GM23248 (cell line): ENCODE measurements at regions not wholly inside any gene's neighbourhood (a gene's known extent, or its start where the extent isn't known, plus 50 kb on each side); places are given as distances from the start of the nearest gene placed in this dataset.
"Not testable (repeated sequence)": the region's sequence is repeated elsewhere in the genome, so short reads cannot be mapped to it uniquely, and the experiment has no call there.

Experiments
- DNase-seq: peaks from one replicate; pipeline ENCODE4 v3.0.0-alpha.2; 2015
- H2AFZ ChIP-seq: fragments of 200-600 bp; sonication (generic); 2 replicates; pipeline ENCODE4 v1.6.1; 2016; ENCODE audit warnings: antibody characterized with exemption
- H3F3A ChIP-seq: fragments of 200-600 bp; sonication (generic); 2 replicates; pipeline ENCODE4 v1.6.1; 2016; ENCODE audit warnings: mild to moderate bottlenecking, antibody characterized with exemption, mixed run types; ENCODE audit not compliant: insufficient read depth
- H3K27ac ChIP-seq: fragments of 200-600 bp; sonication (generic); 2 replicates; pipeline ENCODE4 v1.5.1; 2016; ENCODE audit warnings: mild to moderate bottlenecking
- H3K27me3 ChIP-seq: fragments of 200-600 bp; sonication (generic); replicated peaks from 2 replicates; pipeline ENCODE4 v1.6.1; 2016; ENCODE audit warnings: mild to moderate bottlenecking; ENCODE audit not compliant: insufficient read depth
- H3K36me3 ChIP-seq: fragments of 200-600 bp; sonication (generic); 2 replicates; pipeline ENCODE4 v1.6.1; 2016; ENCODE audit warnings: low read depth, mild to moderate bottlenecking
- H3K4me1 ChIP-seq: fragments of 200-600 bp; sonication (generic); 2 replicates; pipeline ENCODE4 v1.6.1; 2016; ENCODE audit warnings: mild to moderate bottlenecking; ENCODE audit not compliant: insufficient read depth
- H3K4me2 ChIP-seq: fragments of 200-600 bp; sonication (generic); one replicate; pipeline ENCODE4 v1.6.1; 2016; ENCODE audit warnings: mild to moderate bottlenecking; ENCODE audit not compliant: unreplicated experiment
- H3K4me3 ChIP-seq: fragments of 200-600 bp; sonication (generic); 2 replicates; pipeline ENCODE4 v1.5.1; 2016; ENCODE audit warnings: mild to moderate bottlenecking
- H3K79me2 ChIP-seq: fragments of 200-600 bp; sonication (generic); 2 replicates; pipeline ENCODE4 v1.6.1; 2016; ENCODE audit warnings: mild to moderate bottlenecking; ENCODE audit not compliant: insufficient read depth
- H3K9ac ChIP-seq: fragments of 200-600 bp; sonication (generic); 2 replicates; pipeline ENCODE4 v1.6.1; 2016; ENCODE audit warnings: mild to moderate bottlenecking
- H3K9me2 ChIP-seq: fragments of 200-600 bp; sonication (generic); 2 replicates; pipeline ENCODE4 v1.6.1; 2016; ENCODE audit warnings: mixed run types, mild to moderate bottlenecking, moderate library complexity; ENCODE audit not compliant: insufficient read depth
- H3K9me3 ChIP-seq: fragments of 200-600 bp; sonication (generic); one replicate; pipeline ENCODE4 v1.6.1; 2017; ENCODE audit warnings: low read depth
- H4K20me1 ChIP-seq: fragments of 200-600 bp; sonication (generic); 2 replicates; pipeline ENCODE4 v1.6.0; 2016; ENCODE audit not compliant: insufficient read depth
- EZH2 ChIP-seq: fragments of 200-600 bp; sonication (generic); IDR thresholded peaks from 2 replicates; pipeline ENCODE4 v1.6.1; 2018; ENCODE audit warnings: antibody characterized with exemption, mild to moderate bottlenecking; ENCODE audit not compliant: insufficient read depth, poor library complexity, severe bottlenecking
- EZH2phosphoT487 ChIP-seq: fragments of 200-600 bp; sonication (generic); IDR thresholded peaks from 2 replicates; pipeline ENCODE4 v1.6.1; 2018; ENCODE audit warnings: antibody characterized with exemption, moderate library complexity, mild to moderate bottlenecking, low read depth; ENCODE audit not compliant: insufficient read depth
- WGBS, 2 experiments: methylation state at CpG; one replicate each; pipeline ENCODE4 v1.1.6; 2015 to 2017; ENCODE audit warnings: low lambda C conversion rate in 2 of 2, low coverage in 1 of 2; ENCODE audit errors: missing lambda C conversion rate in 2 of 2; 5-methylcytosine and 5-hydroxymethylcytosine counted together
- in situ Hi-C: fragments of 300-500 bp; cut with MboI; formaldehyde crosslinking; loops from 2 replicates; pipeline ENCODE4 v1.15.0; 2020

DNA sequence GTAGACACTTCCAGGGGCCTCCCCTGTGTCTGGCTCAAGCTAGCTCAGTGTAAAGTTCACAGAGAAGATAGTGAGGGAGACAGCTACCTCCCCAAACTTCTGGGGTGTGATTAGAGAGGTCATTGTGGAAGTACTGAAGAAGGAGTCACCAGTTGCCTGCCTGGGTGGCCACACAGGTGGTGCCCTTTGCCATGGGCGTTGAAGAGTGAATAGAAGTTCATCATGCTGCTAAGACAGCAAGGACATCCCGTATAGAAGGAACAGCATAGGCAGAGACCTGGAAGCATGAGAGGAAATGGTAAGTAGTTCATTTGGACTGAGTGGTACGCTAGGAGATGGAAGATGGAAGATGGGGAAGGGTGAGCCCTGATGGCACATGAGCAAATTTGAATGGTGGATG is 110.1 kb downstream of the PJA1 start:
- Histone ChIP-seq H3F3A (no peaks in the 10 kb centered on the region), H3K4me2 (no peak overlapping the region), H3K27ac (no peak overlapping the region), H3K4me1 (no peaks in the 10 kb centered on the region), H3K9me2 (no peaks in the 10 kb centered on the region), H3K4me3 (no peak overlapping the region), H2AFZ (no peak overlapping the region), H3K79me2 (no peaks in the 10 kb centered on the region), H3K9ac (no peak overlapping the region), H3K27me3 (no peaks in the 10 kb centered on the region), H3K36me3 (no peaks in the 10 kb centered on the region), H4K20me1 (no peaks in the 10 kb centered on the region), H3K9me3 (no peaks in the 10 kb centered on the region)
- in situ Hi-C loops, result no loop called here
- DNase-seq, result no peak
- 67 to 73% methylated on average over 3 of the region's 3 CpGs for WGBS, 2 experiments
- no peak for TF ChIP-seq EZH2phosphoT487
- TF ChIP-seq EZH2, result no peak

DNA sequence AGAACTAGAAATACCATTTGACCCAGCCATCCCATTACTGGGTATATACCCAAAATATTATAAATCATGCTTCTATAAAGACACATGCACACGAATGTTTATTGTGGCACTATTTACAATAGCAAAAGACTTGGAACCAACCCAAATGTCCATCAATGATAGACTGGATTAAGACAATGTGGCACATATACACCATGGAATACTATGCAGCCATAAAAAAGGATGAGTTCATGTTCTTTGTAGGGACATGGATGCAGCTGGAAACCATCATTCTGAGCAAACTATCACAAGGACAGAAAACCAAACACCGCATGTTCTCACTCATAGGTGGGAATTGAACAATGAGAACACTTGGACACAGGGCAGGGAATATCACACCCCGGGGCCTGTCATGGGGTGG is 110.8 kb downstream of the PJA1 start:
- H3K9ac ChIP-seq, H3F3A ChIP-seq, DNase-seq, H3K27me3 ChIP-seq, H3K4me2 ChIP-seq, H3K4me1 ChIP-seq, H3K36me3 ChIP-seq, H3K9me2 ChIP-seq, H3K4me3 ChIP-seq, H3K27ac ChIP-seq, H3K9me3 ChIP-seq, H3K79me2 ChIP-seq, in situ Hi-C loops, H4K20me1 ChIP-seq, H2AFZ ChIP-seq: not testable (repeated sequence)
- WGBS, 2 experiments, result 36 to 50% methylated on average over 1 to 3 of the region's 3 CpGs

DNA sequence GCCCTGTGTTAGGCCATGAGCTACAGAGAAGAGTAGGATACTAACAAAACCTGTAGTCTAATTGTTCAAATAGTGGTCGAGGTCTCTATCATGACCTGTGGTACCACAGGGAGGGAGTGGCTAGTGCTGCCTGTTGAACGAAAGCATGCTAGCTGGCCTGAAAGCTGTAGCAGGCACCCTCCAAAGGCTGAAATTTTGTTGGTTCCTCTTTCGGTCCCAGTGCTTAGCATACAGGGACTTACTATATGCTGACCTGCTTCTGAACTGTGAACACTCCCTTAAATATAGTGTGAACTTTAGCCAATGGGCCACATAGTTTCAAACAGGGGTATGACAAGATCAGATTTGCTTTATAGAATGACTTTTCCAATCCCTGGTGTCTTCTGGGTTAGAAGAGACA is 113.4 kb downstream of the PJA1 start:
- Histone ChIP-seq H2AFZ (no peak overlapping the region), H3K9ac (no peak overlapping the region), H3K27ac (no peak overlapping the region), H3K9me2 (no peaks in the 10 kb centered on the region), H3K9me3 (no peaks in the 10 kb centered on the region), H3K27me3 (no peaks in the 10 kb centered on the region), H3K4me1 (no peaks in the 10 kb centered on the region), H3K36me3 (no peaks in the 10 kb centered on the region), H3K4me2 (no peak overlapping the region), H3K4me3 (no peak overlapping the region), H4K20me1 (no peaks in the 10 kb centered on the region), H3K79me2 (no peaks in the 10 kb centered on the region), H3F3A (no peaks in the 10 kb centered on the region)
- no peak for DNase-seq
- WGBS, 2 experiments, result 62 to 68% methylated on average over 3 of the region's 3 CpGs
- TF ChIP-seq EZH2, result no peak
- in situ Hi-C loops, result no loop called here

DNA sequence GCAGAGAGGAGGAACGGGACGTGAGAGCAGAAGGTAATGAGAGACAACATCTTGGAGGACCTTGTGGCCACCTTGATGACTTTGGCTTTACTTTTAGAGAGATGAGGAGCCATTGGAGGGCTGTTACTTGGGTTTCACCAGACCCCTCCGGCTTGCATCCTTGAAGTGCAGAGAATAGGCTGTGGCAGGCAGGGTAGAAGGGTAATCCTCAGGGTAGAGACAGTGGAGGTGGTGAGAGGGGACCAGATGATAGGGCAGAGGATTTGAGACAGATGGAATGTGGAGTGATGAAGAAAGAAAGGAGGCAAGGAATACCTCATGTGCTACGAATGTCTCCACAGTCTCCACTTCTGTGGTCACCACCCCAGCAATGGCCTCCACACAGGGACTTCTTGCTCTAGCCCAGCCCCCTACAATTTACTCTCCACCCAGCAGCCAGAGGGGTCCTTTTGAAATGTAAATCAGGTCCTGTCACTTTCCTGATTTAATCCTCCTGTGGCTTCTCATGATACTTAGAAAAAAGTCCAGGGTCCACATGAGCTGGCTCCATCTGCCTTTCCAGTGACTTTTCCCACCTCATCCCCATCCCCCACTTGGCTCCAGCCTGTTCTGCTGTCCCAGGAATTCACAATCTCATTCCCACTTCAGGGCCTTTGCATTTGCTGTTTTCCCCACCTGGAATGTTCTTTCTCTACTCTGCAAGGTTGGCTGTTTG is 115.0 kb downstream of the PJA1 start:
- H3K9me3 ChIP-seq, result no peaks in the 10 kb centered on the region
- no peak overlapping the region for H2AFZ ChIP-seq
- H3K36me3 ChIP-seq, result no peaks in the 10 kb centered on the region
- no peaks in the 10 kb centered on the region for H3F3A ChIP-seq
- no peak overlapping the region for H3K4me3 ChIP-seq
- H3K9ac ChIP-seq, result no peak overlapping the region
- H3K9me2 ChIP-seq, result no peaks in the 10 kb centered on the region
- in situ Hi-C loops, result no loop called here
- H3K27ac ChIP-seq, result no peak overlapping the region
- no peak for DNase-seq
- H3K4me2 ChIP-seq, result no peak overlapping the region
- H4K20me1 ChIP-seq, result no peaks in the 10 kb centered on the region
- 34 to 50% methylated on average over 2 to 4 of the region's 4 CpGs for WGBS, 2 experiments
- no peaks in the 10 kb centered on the region for H3K4me1 ChIP-seq
- H3K79me2 ChIP-seq, result no peaks in the 10 kb centered on the region
- H3K27me3 ChIP-seq, result no peaks in the 10 kb centered on the region
- TF ChIP-seq EZH2phosphoT487 (no peak), EZH2 (no peak)

DNA sequence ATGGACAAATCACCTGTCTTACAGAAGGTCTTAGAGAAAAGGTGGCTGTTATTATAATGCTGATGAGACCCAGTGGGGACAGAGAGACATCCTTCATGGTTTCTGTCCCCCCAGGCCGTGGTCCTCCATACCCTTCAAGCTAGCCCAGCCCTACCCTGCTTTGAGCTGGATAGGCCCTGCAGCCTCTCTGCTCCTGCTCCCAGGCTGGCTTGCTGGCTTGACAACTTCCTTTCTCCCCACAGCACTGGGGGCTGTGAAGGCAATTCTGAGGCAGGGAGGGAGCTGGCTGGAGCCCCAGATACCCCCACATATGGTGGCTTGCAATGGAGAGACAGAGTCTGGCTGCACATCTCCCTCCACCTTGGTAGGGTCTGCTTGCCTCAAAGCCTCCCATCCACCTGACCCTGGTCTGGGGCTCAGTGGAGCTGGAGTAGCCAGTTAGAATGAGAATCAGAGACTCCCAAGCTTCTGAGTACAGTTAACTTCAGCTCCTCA is 118.2 kb downstream of the PJA1 start:
- in situ Hi-C loops, result no loop called here
- WGBS, 2 experiments, result 50% methylated on average over 1 of the region's 1 CpG
- no peaks in the 10 kb centered on the region for H3K9me2 ChIP-seq

More for the DNA sequence above, 118.2 kb downstream of the PJA1 start:
- Histone ChIP-seq H3K4me2 (no peak overlapping the region), H3K27ac (no peak overlapping the region), H3K4me3 (no peak overlapping the region), H3K79me2 (no peaks in the 10 kb centered on the region), H4K20me1 (no peaks in the 10 kb centered on the region), H3K9me3 (no peaks in the 10 kb centered on the region), H3F3A (no peaks in the 10 kb centered on the region), H3K4me1 (no peaks in the 10 kb centered on the region), H3K36me3 (no peaks in the 10 kb centered on the region), H2AFZ (no peak overlapping the region), H3K9ac (no peak overlapping the region), H3K27me3 (no peaks in the 10 kb centered on the region)
- TF ChIP-seq EZH2phosphoT487 (no peak), EZH2 (no peak)
- no peak for DNase-seq
